ENCODE measurements at regions not wholly inside any gene's neighbourhood (a gene's known extent, or its start where the extent isn't known, plus 50 kb on each side); places are given as distances from the start of the nearest gene placed in this dataset.
"Not testable (repeated sequence)": the region's sequence is repeated elsewhere in the genome, so short reads cannot be mapped to it uniquely, and the experiment has no call there.

GRCh38 chr4:103499094-103499493, 220.7 kb downstream of the TACR3 start:
- TF ChIP-seq CTCF (IDR thresholded peaks at IDR 0.05; ENCODE audit: extremely low read depth, missing control alignments) = no peak
- no peak for DNase-seq (ENCODE audit: low spot score)

- DNase-seq (ENCODE audit: low spot score) = peak; percentile 40
Measured at GRCh38 chr4:103498161-103499070, 221.4 kb downstream of the TACR3 start.

GRCh38 chr4:103497692-103498091, 222.1 kb downstream of the TACR3 start:
- no peak for DNase-seq (ENCODE audit: low spot score)
- TF ChIP-seq CTCF (IDR thresholded peaks at IDR 0.05; ENCODE audit: extremely low read depth, missing control alignments) = no peak

More at GRCh38 chr4:103498161-103499070, 221.4 kb downstream of the TACR3 start:
- no peak for TF ChIP-seq CTCF (IDR thresholded peaks at IDR 0.05; ENCODE audit: extremely low read depth, missing control alignments)

GRCh38 chr4:103496800-103497199, 223.0 kb downstream of the TACR3 start:
- no peak for TF ChIP-seq CTCF (IDR thresholded peaks at IDR 0.05; ENCODE audit: extremely low read depth, missing control alignments)
- no peak for DNase-seq (ENCODE audit: low spot score)

- no peak for DNase-seq (ENCODE audit: low spot score)
- no peak for TF ChIP-seq CTCF (IDR thresholded peaks at IDR 0.05; ENCODE audit: extremely low read depth, missing control alignments)
Measured at GRCh38 chr4:103493450-103494159, 226.2 kb downstream of the TACR3 start.

GRCh38 chr4:103485296-103485695, 234.5 kb downstream of the TACR3 start:
- DNase-seq (ENCODE audit: low spot score) = not testable (repeated sequence)

GRCh38 chr4:103484521-103484920, 235.3 kb downstream of the TACR3 start:
- TF ChIP-seq CTCF (IDR thresholded peaks at IDR 0.05; ENCODE audit: extremely low read depth, missing control alignments) = no peak
- DNase-seq (ENCODE audit: low spot score) = no peak
